IMR-90 (cell line): ENCODE measurements at regions not wholly inside any gene's neighbourhood (a gene's known extent, or its start where the extent isn't known, plus 50 kb on each side); places are given as distances from the start of the nearest gene placed in this dataset.

Source experiments
- ATAC-seq: fragments of 200-7000 bp; cut with Tn5 transposase; 2 replicates; pipeline ENCODE4 v1.9.1; 2020; ENCODE audit warnings: low read depth, mild to moderate bottlenecking, moderate library complexity
- BruUV-seq: library from RNA; stranded (reverse); fragments of 400-500 nt; replicated peaks from 2 replicates; lab custom pipeline; 2021; lab: Mats Ljungman, UMichigan
- CTCF ChIA-PET: fragments of 300-600 bp; formaldehyde crosslinking; extraction: SDS; loops from one replicate; lab custom pipeline; 2021; ENCODE audit warnings: antibody characterized with exemption; lab: Yijun Ruan, JAX
- POLR2A ChIA-PET: fragments of 300-600 bp; sonication (Branson Sonifier 250); formaldehyde crosslinking; loops from one replicate; lab custom pipeline; 2022; ENCODE audit warnings: antibody characterized with exemption; ENCODE audit not compliant: unreplicated experiment; lab: Charles Lee
- DNase-seq: peaks from one replicate; pipeline ENCODE4 v3.0.0; 2013
- H2AFZ ChIP-seq: replicated peaks from 2 replicates; pipeline ENCODE3; 2013; ENCODE audit warnings: low read length, mild to moderate bottlenecking; ENCODE audit not compliant: poor library complexity
- H2AK5ac ChIP-seq: 2 replicates; pipeline ENCODE4 v1.6.1; 2013; ENCODE audit warnings: low read depth, low read length, inconsistent platforms
- H2AK9ac ChIP-seq: replicated peaks from 2 replicates; pipeline ENCODE3; 2013; ENCODE audit warnings: mild to moderate bottlenecking, low read depth, low read length, moderate library complexity; ENCODE audit not compliant: poor library complexity
- H2BK120ac ChIP-seq: 2 replicates; pipeline ENCODE4 v1.6.1; 2013; ENCODE audit warnings: low read depth, low read length, inconsistent platforms
- H2BK15ac ChIP-seq: 3 replicates; pipeline ENCODE4 v1.6.1; 2013; ENCODE audit warnings: low read depth, low read length, inconsistent platforms
- H2BK20ac ChIP-seq: 2 replicates; pipeline ENCODE4 v1.6.1; 2013; ENCODE audit warnings: low read depth, mild to moderate bottlenecking, inconsistent platforms, low read length, moderate library complexity
- H2BK5ac ChIP-seq: 2 replicates; pipeline ENCODE4 v1.6.1; 2013; ENCODE audit warnings: mild to moderate bottlenecking, low read depth, low read length, inconsistent platforms; ENCODE audit not compliant: poor library complexity, severe bottlenecking
- H3K14ac ChIP-seq: replicated peaks from 2 replicates; pipeline ENCODE4 v1.6.1; 2013; ENCODE audit warnings: low read depth, low read length, inconsistent platforms
- H3K18ac ChIP-seq: 2 replicates; pipeline ENCODE4 v1.6.1; 2013; ENCODE audit warnings: low read depth, low read length, control low read depth
- H3K23ac ChIP-seq: 2 replicates; pipeline ENCODE4 v1.6.1; 2013; ENCODE audit warnings: low read depth, low read length, inconsistent platforms
- H3K27ac ChIP-seq: 2 replicates; pipeline ENCODE4 v1.5.1; 2013; ENCODE audit warnings: mild to moderate bottlenecking, control low read depth, low read length; ENCODE audit not compliant: insufficient read depth
- H3K27me3 ChIP-seq: 2 replicates; pipeline ENCODE4 v1.6.1; 2013; ENCODE audit warnings: low read length; ENCODE audit not compliant: control insufficient read depth, insufficient read depth
- H3K36me3 ChIP-seq: 2 replicates; pipeline ENCODE4 v1.6.1; 2013; ENCODE audit warnings: low read length, mixed read lengths; ENCODE audit not compliant: control insufficient read depth, insufficient read depth
- H3K4ac ChIP-seq: 2 replicates; pipeline ENCODE4 v1.6.1; 2013; ENCODE audit warnings: low read depth, low read length, inconsistent platforms
- H3K4me1 ChIP-seq: 2 replicates; pipeline ENCODE4 v1.6.1; 2013; ENCODE audit warnings: low read length, mixed read lengths; ENCODE audit not compliant: control insufficient read depth, insufficient read depth
- H3K4me2 ChIP-seq: 2 replicates; pipeline ENCODE4 v1.6.1; 2013; ENCODE audit warnings: low read depth, mild to moderate bottlenecking, control low read depth, low read length, moderate library complexity
- H3K4me3 ChIP-seq: 2 replicates; pipeline ENCODE4 v1.5.1; 2013; ENCODE audit warnings: low read depth, mild to moderate bottlenecking, control low read depth, low read length, moderate library complexity; ENCODE audit not compliant: insufficient read depth
- H3K56ac ChIP-seq: 2 replicates; pipeline ENCODE4 v1.6.1; 2013; ENCODE audit warnings: low read length, inconsistent platforms; ENCODE audit not compliant: insufficient read depth; ENCODE audit errors: extremely low read depth
- H3K79me1 ChIP-seq, 2 experiments: 2 replicates each; pipeline ENCODE4 v1.6.1; 2013; ENCODE audit warnings: low read length in 2 of 2, inconsistent platforms in 1 of 2, low read depth in 1 of 2
- H3K9ac ChIP-seq: 2 replicates; pipeline ENCODE4 v1.6.1; 2013; ENCODE audit warnings: low read depth, low read length, control low read depth
- H3K9me1 ChIP-seq: 2 replicates; pipeline ENCODE4 v1.6.1; 2013; ENCODE audit warnings: low read length, inconsistent platforms; ENCODE audit not compliant: insufficient read depth
- H3K9me3 ChIP-seq: 2 replicates; pipeline ENCODE4 v1.6.1; 2013; ENCODE audit warnings: low read length; ENCODE audit not compliant: control insufficient read depth, insufficient read depth
- H4K20me1 ChIP-seq: 2 replicates; pipeline ENCODE4 v1.6.1; 2013; ENCODE audit warnings: low read length, inconsistent platforms; ENCODE audit not compliant: insufficient read depth
- H4K5ac ChIP-seq: 2 replicates; pipeline ENCODE4 v1.6.1; 2013; ENCODE audit warnings: mild to moderate bottlenecking, low read depth, low read length, control low read depth
- H4K8ac ChIP-seq, 2 experiments: 2 replicates each; pipeline ENCODE4 v1.6.1; 2013; ENCODE audit warnings: low read depth in 2 of 2, low read length in 2 of 2, control low read depth in 1 of 2, inconsistent platforms in 1 of 2
- H4K91ac ChIP-seq: 2 replicates; pipeline ENCODE4 v1.6.1; 2013; ENCODE audit warnings: low read depth, low read length, inconsistent platforms; ENCODE audit not compliant: insufficient read depth
- CHD1 ChIP-seq: IDR thresholded peaks from 2 replicates; pipeline ENCODE4 v1.6.1; 2012; ENCODE audit warnings: low read depth, low read length, improper control_type of control experiment
- ELK1 ChIP-seq: fragments of 150-350 bp; IDR thresholded peaks from 2 replicates; pipeline ENCODE4 v1.6.1; 2016; ENCODE audit warnings: low read depth, mild to moderate bottlenecking, low read length, moderate library complexity, borderline replicate concordance
- FOS ChIP-seq: fragments of 150-350 bp; IDR thresholded peaks from 2 replicates; pipeline ENCODE4 v1.6.1; 2016; ENCODE audit warnings: low read depth, low read length
- MAZ ChIP-seq: IDR thresholded peaks from 2 replicates; pipeline ENCODE4 v1.6.1; 2012; ENCODE audit warnings: low read depth, mild to moderate bottlenecking, low read length, improper control_type of control experiment, moderate library complexity, borderline replicate concordance
- MXI1 ChIP-seq: IDR thresholded peaks from 2 replicates; pipeline ENCODE4 v1.6.1; 2012; ENCODE audit warnings: low read depth, mild to moderate bottlenecking, low read length, moderate library complexity, borderline replicate concordance
- POLR2A ChIP-seq: IDR thresholded peaks from 2 replicates; pipeline ENCODE4 v1.6.1; 2012; ENCODE audit warnings: mild to moderate bottlenecking, low read depth, low read length
- RCOR1 ChIP-seq: IDR thresholded peaks from 2 replicates; pipeline ENCODE4 v1.6.1; 2012; ENCODE audit warnings: mild to moderate bottlenecking, low read length, improper control_type of control experiment; ENCODE audit not compliant: insufficient replicate concordance
- RFX5 ChIP-seq: IDR thresholded peaks from 2 replicates; pipeline ENCODE4 v1.8.0; 2012; ENCODE audit warnings: low read depth, mild to moderate bottlenecking, low read length, moderate library complexity
- USF2 ChIP-seq: fragments of 150-350 bp; IDR thresholded peaks from 2 replicates; pipeline ENCODE4 v1.6.1; 2017; ENCODE audit warnings: mild to moderate bottlenecking, antibody characterized with exemption, low read length, low read depth
- WGBS, 2 experiments: methylation state at CpG; one replicate each; pipeline versions ENCODE4 v1.1.5 to v1.1.7; 2013; ENCODE audit warnings: missing lambda C conversion rate in 2 of 2; ENCODE audit not compliant: insufficient read length in 1 of 2; ENCODE audit errors: extremely low coverage in 2 of 2; 5-methylcytosine and 5-hydroxymethylcytosine counted together
- dilution Hi-C: fragments of 300-500 bp; cut with HindIII; formaldehyde crosslinking; loops from one replicate; pipeline ENCODE4 v1.14.3; 2018; ENCODE audit warnings: low sequenced_read_pairs; ENCODE audit not compliant: unreplicated experiment
- in situ Hi-C: fragments of 300-500 bp; cut with MboI; formaldehyde crosslinking; loops from 3 replicates; pipeline ENCODE4 v1.14.3; 2019; ENCODE audit warnings: low sequenced_read_pairs, inconsistent platforms, mixed read lengths
- intact Hi-C: fragments of 100-400 bp; cut with micrococcal nuclease; formaldehyde crosslinking; loops from 2 replicates; pipeline ENCODE4 v1.10.0; 2022

- no peak overlapping the region for H2AK9ac ChIP-seq
- no peak overlapping the region for H2BK5ac ChIP-seq
- no peaks in the 10 kb centered on the region for H3K79me1 ChIP-seq
- H2BK15ac ChIP-seq, result no peak overlapping the region
- no peak overlapping the region for H3K14ac ChIP-seq
- H3K56ac ChIP-seq, result no peak overlapping the region
- H4K5ac ChIP-seq, result no peak overlapping the region
- no peaks in the 10 kb centered on the region for H3K27me3 ChIP-seq
- H3K18ac ChIP-seq, result no peak overlapping the region
- ChIA-PET POLR2A (no interaction called here), CTCF (no interaction called here)
- TF ChIP-seq MXI1 (no peak), RCOR1 (no peak), USF2 (no peak), RFX5 (no peak), FOS (no peak), CHD1 (no peak), ELK1 (no peak), MAZ (no peak), POLR2A (no peak)
- no peak overlapping the region for H2AK5ac ChIP-seq
- no peak overlapping the region for H3K9ac ChIP-seq
- no peak overlapping the region for H3K23ac ChIP-seq
- DNase-seq (no peak), ATAC-seq (no peak)
- H3K4me2 ChIP-seq, result no peak overlapping the region
- intact Hi-C loops (no loop called here), in situ Hi-C loops (no loop called here), dilution Hi-C loops (no loop called here)
- H3K4me3 ChIP-seq, result no peak overlapping the region
- no peak overlapping the region for H2BK120ac ChIP-seq
- H3K4ac ChIP-seq, result no peak overlapping the region
- H3K9me1 ChIP-seq, result no peaks in the 10 kb centered on the region
- H4K8ac ChIP-seq, result no peak overlapping the region
- 67% methylated on average over 1 of the region's 4 CpGs; no CpG with 5 or more reads in 1 of the 2 experiments for WGBS, 2 experiments
- no TSS peak for BruUV-seq
- H4K91ac ChIP-seq, result no peak overlapping the region
- peaks cover 7% of the 10 kb centered on the region; the same call in 1 of the 2 replicates for H3K9me3 ChIP-seq
- no peak overlapping the region for H2AFZ ChIP-seq
- no peaks in the 10 kb centered on the region for H3K4me1 ChIP-seq
- H3K27ac ChIP-seq, result no peak overlapping the region
- no peak overlapping the region for H2BK20ac ChIP-seq
- H3K36me3 ChIP-seq, result no peaks in the 10 kb centered on the region
- H4K20me1 ChIP-seq, result no peaks in the 10 kb centered on the region
Observed at GRCh38 chr6:117137711-117138110, 127.6 kb upstream of the VGLL2 start.
